AG09319 (cell line): ENCODE measurements at regions not wholly inside any gene's neighbourhood (a gene's known extent, or its start where the extent isn't known, plus 50 kb on each side); places are given as distances from the start of the nearest gene placed in this dataset.

Experiments
- DNase-seq: peaks from one replicate; pipeline ENCODE4 v3.0.0-alpha.2; 2010; ENCODE audit warnings: low read depth; ENCODE audit errors: extremely low read depth
- TF ChIP-seq, protein P1 (sequence below): IDR thresholded peaks from 2 replicates; pipeline ENCODE4 v1.5.1; 2011; ENCODE audit warnings: low read depth, mild to moderate bottlenecking, inconsistent platforms, low read length, moderate library complexity

- TF ChIP-seq, protein P1, sequence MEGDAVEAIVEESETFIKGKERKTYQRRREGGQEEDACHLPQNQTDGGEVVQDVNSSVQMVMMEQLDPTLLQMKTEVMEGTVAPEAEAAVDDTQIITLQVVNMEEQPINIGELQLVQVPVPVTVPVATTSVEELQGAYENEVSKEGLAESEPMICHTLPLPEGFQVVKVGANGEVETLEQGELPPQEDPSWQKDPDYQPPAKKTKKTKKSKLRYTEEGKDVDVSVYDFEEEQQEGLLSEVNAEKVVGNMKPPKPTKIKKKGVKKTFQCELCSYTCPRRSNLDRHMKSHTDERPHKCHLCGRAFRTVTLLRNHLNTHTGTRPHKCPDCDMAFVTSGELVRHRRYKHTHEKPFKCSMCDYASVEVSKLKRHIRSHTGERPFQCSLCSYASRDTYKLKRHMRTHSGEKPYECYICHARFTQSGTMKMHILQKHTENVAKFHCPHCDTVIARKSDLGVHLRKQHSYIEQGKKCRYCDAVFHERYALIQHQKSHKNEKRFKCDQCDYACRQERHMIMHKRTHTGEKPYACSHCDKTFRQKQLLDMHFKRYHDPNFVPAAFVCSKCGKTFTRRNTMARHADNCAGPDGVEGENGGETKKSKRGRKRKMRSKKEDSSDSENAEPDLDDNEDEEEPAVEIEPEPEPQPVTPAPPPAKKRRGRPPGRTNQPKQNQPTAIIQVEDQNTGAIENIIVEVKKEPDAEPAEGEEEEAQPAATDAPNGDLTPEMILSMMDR = no peak
- no peak for DNase-seq
Measured at GRCh38 chr6:6881438-6882225, 226.1 kb upstream of the RREB1 start.

- no peak for DNase-seq
- TF ChIP-seq, protein P1 = no peak
Measured at GRCh38 chr6:6882592-6882991, 225.2 kb upstream of the RREB1 start.

GRCh38 chr6:6883011-6883410, 224.8 kb upstream of the RREB1 start:
- TF ChIP-seq, protein P1 = no peak
- no peak for DNase-seq

GRCh38 chr6:6884193-6884627, 223.6 kb upstream of the RREB1 start:
- no peak for DNase-seq
- TF ChIP-seq, protein P1 = no peak

DNA sequence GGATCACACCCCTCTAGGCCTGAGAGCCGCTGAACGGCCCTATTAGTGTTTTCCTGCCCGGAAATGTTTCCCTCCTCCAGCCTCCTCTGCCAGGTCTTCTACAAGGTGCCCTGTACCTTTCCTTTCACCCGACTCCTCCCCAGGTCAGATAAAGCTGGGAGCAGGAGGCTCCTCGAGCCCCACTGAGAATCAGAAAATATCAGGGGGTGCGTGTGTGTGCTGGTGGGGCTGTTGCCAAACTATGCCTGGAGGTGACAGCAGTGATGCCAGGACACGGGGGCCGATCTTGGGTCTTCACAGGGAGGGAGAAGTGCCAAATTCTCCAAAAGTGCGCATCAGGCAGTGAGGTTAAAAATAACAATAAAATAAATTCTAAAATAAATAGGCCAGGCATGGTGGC, 222.8 kb upstream of the RREB1 start:
- no peak for DNase-seq
- TF ChIP-seq, protein P1 = no peak

DNA sequence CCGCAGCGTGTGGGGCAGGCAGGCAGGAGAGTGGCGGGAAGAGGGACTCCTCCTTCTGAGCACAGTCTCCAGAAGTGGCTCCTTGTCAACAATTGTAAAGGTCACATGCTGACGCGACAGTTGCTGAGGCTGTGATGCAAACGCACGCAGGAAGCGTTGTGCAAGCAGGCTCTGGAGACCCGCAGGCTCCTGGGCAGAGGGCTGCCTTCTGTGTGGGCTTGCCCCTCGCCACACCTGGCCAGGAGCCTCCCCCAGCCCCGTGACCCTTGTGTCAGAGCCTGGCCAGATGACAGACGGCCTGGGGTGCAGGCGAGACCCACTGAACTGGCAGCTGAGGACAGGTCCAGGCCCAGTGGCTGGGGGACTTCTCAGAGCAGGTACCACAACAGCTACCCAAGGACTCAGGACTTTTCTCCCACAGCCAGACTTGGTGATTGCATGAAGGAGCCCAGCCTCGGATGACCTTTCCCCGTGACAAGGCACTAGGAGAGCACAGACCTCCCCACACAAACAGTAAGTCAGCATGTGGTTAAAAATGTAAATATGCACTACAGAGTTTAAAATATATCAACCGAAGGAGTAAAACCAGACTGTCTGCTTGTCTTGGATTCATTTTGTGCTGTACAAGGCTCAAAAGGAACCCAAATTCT, 222.1 kb upstream of the RREB1 start:
- no peak for DNase-seq
- TF ChIP-seq, protein P1 = no peak

DNA sequence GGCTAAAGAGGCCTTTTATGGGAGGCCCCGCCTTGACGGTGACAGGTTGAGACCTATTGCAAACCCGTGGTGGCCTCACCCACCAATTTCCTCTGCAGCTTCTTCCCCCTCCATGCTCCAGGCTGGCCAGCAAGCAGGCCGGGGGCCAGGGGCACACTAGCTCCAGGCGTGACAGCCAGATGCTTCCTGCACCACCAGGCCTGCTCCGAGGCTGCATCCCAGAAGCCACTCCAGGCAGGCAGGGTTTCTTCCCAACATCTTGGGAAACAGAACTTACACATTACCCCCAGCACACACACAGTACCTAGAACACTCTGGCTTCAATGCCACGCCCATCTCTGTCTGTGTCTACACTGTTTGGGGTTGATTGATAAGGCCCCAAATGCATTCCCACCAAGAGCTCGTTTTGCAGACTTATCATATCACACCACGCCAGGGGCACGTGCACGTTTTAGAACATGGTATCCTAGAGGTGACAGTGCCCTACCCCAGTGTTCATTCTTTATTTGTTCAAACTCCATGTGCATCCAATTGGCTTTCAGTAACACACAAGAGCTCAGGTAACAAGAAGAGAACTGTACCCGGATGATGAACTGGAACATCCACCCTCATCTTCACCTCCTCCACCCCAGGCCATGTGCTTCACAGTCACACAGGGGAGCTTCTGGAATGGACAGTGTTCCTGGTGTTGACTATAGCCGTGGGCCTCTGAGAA, 221.4 kb upstream of the RREB1 start:
- TF ChIP-seq, protein P1 = no peak
- DNase-seq = no peak
